G401.6 (cell line): ENCODE measurements at regions not wholly inside any gene's neighbourhood (a gene's known extent, or its start where the extent isn't known, plus 50 kb on each side); places are given as distances from the start of the nearest gene placed in this dataset.
"Not testable (repeated sequence)": the region's sequence is repeated elsewhere in the genome, so short reads cannot be mapped to it uniquely, and the experiment has no call there.

ENCODE experiments used
- FAIRE-seq: peaks from 2 replicates; lab custom pipeline; 2012; peaks lifted over from hg19 to GRCh38; lab: Jason Lieb, UNC

- FAIRE-seq, result no peak
Measured at GRCh38 chr19:28669804-28670203, 543.1 kb downstream of the UQCRFS1 start.

- FAIRE-seq, result no peak
Measured at GRCh38 chr19:28667348-28667977, 545.5 kb downstream of the UQCRFS1 start.

GRCh38 chr19:28665748-28666147 lies 547.2 kb downstream of the UQCRFS1 start:
- no peak for FAIRE-seq

GRCh38 chr19:28656644-28657043 lies 556.3 kb downstream of the UQCRFS1 start:
- FAIRE-seq, result no peak

- no peak for FAIRE-seq
Measured at GRCh38 chr19:28655054-28655453, 557.9 kb downstream of the UQCRFS1 start.

- no peak for FAIRE-seq
Measured at GRCh38 chr19:28652765-28653164, 560.2 kb downstream of the UQCRFS1 start.

- no peak for FAIRE-seq
Measured at GRCh38 chr19:28646629-28647028, 566.3 kb downstream of the UQCRFS1 start.

GRCh38 chr19:28644169-28644775 lies 568.7 kb downstream of the UQCRFS1 start:
- no peak for FAIRE-seq

- FAIRE-seq, result no peak
Measured at GRCh38 chr19:28642787-28643683, 569.9 kb downstream of the UQCRFS1 start.

- FAIRE-seq, result no peak
Measured at GRCh38 chr19:28641395-28641794, 571.6 kb downstream of the UQCRFS1 start.

- no peak for FAIRE-seq
Measured at GRCh38 chr19:28640506-28640905, 572.4 kb downstream of the UQCRFS1 start.

- FAIRE-seq, result no peak
Measured at GRCh38 chr19:28638445-28638844, 574.5 kb downstream of the UQCRFS1 start.

- FAIRE-seq, result no peak
Measured at GRCh38 chr19:28636706-28637105, 576.2 kb downstream of the UQCRFS1 start.

- no peak for FAIRE-seq
Measured at GRCh38 chr19:28636016-28636629, 576.8 kb downstream of the UQCRFS1 start.

GRCh38 chr19:28634837-28635236 lies 578.1 kb downstream of the UQCRFS1 start:
- FAIRE-seq, result no peak

- no peak for FAIRE-seq
Measured at GRCh38 chr19:28634019-28634328, 579.0 kb downstream of the UQCRFS1 start.

- FAIRE-seq, result peak; percentile 57
Measured at GRCh38 chr19:28633319-28634018, 579.5 kb downstream of the UQCRFS1 start.

- FAIRE-seq, result no peak
Measured at GRCh38 chr19:28632371-28633080, 580.4 kb downstream of the UQCRFS1 start.

GRCh38 chr19:28631961-28632360 lies 581.0 kb downstream of the UQCRFS1 start:
- FAIRE-seq, result no peak

- FAIRE-seq, result no peak
Measured at GRCh38 chr19:28627669-28628068, 585.3 kb downstream of the UQCRFS1 start.

GRCh38 chr19:28626407-28626806 lies 586.5 kb downstream of the UQCRFS1 start:
- FAIRE-seq, result not testable (repeated sequence)
